ENCODE measurements at regions not wholly inside any gene's neighbourhood (a gene's known extent, or its start where the extent isn't known, plus 50 kb on each side); places are given as distances from the start of the nearest gene placed in this dataset.

DNA sequence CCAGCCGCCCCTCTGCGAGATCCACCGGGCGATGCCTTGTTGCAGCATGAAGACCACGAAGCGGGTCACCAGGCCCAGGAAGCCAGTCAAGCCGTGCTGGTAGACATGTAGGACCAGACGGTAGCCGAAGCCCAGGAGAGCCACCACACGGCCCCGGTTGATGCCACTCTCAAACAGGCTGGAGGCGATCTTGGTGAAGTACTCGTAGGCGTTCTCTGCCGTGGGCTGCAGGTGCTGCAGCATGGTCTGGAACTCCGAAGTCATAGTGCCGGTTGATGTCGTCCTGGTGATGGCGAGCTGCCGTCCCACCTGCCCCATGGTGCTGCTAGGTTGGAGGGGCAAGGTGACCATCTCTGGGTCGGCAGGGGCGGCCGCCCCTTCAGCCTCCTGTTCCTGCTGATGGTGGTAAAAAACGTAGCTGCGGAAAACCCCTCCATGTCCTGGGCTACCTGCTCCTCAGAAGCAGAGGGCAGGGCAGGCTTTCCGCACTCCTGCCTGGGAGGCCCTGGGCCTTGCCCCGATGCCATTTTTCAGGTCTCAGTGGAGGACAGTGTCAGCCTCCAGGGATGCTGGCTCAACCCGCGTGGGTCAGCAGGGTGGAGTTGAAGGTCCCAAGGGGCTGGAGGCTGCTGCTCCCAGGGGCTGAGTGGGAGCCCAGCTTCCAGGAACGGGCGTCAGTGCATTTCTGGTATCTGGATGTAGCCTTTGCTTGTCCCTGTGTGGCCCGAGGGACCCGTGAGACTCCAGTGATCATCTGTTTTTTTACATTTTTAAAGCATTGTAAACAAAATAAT, 98.7 kb downstream of the ADAMTS15 start:
- no peak for ATAC-seq
- intact Hi-C loops (cut with DNase I), result no loop called here
- no peak overlapping the region for H3K4me3 ChIP-seq
- H3K36me3 ChIP-seq, result no peaks in the 10 kb centered on the region
- no peak overlapping the region for H3K27ac ChIP-seq
- 90 to 95% methylated on average over 33 of the region's 33 CpGs for WGBS, 2 donors
- FAIRE-seq, result no peak
- H3K4me1 ChIP-seq, result no peaks in the 10 kb centered on the region
- TF ChIP-seq, protein P1, sequence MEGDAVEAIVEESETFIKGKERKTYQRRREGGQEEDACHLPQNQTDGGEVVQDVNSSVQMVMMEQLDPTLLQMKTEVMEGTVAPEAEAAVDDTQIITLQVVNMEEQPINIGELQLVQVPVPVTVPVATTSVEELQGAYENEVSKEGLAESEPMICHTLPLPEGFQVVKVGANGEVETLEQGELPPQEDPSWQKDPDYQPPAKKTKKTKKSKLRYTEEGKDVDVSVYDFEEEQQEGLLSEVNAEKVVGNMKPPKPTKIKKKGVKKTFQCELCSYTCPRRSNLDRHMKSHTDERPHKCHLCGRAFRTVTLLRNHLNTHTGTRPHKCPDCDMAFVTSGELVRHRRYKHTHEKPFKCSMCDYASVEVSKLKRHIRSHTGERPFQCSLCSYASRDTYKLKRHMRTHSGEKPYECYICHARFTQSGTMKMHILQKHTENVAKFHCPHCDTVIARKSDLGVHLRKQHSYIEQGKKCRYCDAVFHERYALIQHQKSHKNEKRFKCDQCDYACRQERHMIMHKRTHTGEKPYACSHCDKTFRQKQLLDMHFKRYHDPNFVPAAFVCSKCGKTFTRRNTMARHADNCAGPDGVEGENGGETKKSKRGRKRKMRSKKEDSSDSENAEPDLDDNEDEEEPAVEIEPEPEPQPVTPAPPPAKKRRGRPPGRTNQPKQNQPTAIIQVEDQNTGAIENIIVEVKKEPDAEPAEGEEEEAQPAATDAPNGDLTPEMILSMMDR (IDR thresholded peaks at IDR 0.05), result no peak
- H3K9me3 ChIP-seq, result no peaks in the 10 kb centered on the region
- DNase-seq, result no peak
- no peaks in the 10 kb centered on the region for H3K27me3 ChIP-seq

DNA sequence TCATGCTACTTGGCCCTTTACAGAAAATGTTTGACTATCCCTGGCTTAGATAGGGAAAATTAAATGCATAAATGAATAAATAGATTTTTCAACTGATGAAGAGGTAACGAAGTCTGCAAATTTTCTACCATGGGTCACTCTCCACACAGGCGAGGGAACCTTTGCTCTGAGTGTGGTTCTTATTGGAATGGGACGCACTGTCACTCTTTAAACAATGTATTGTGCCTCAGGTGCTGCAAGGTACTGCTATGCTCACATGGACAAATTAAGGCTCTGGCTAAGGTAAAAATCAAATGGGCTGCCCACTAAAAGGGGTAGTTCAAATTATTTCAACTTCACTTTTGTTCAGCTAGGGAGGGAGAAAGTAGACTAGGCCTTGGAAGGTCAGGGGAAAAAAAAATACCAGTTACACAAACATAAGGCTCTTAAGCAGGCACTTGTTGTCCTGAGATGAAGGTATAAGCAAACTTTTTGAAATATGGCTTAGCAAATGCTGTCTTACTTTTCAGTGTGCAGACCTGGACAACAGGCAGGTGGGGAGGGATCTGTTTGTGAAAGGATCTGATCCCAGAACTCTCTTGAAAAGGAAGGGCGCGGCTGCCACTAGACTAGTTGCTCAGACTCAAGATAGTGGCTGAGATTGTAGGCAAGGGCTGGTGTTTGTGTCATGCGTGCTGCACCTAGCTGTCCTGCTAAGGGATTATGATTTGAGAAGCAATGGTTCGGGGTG, 99.5 kb downstream of the ADAMTS15 start:
- WGBS, 2 donors, result 86 to 96% methylated on average over 7 of the region's 7 CpGs
- Histone ChIP-seq H3K36me3 (no peaks in the 10 kb centered on the region), H3K27ac (no peak overlapping the region), H3K27me3 (no peaks in the 10 kb centered on the region), H3K4me1 (no peaks in the 10 kb centered on the region), H3K4me3 (no peak overlapping the region), H3K9me3 (no peaks in the 10 kb centered on the region)
- FAIRE-seq, result no peak
- ATAC-seq, result no peak
- intact Hi-C loops (cut with DNase I), result no loop called here
- TF ChIP-seq, protein P1 (IDR thresholded peaks at IDR 0.05), result no peak
- DNase-seq, result no peak

GRCh38 chr11:130548491-130548833, 100.0 kb downstream of the ADAMTS15 start:
- Histone ChIP-seq H3K27me3 (no peaks in the 10 kb centered on the region), H3K4me1 (no peaks in the 10 kb centered on the region), H3K36me3 (no peaks in the 10 kb centered on the region), H3K9me3 (no peaks in the 10 kb centered on the region), H3K27ac (no peak overlapping the region), H3K4me3 (no peak overlapping the region)
- TF ChIP-seq, protein P1 (IDR thresholded peaks at IDR 0.05), result no peak
- DNase-seq, result no peak
- ATAC-seq, result no peak
- intact Hi-C loops (cut with DNase I), result no loop called here
- WGBS, 2 donors, result 76 to 79% methylated on average over 1 of the region's 1 CpG
- no peak for FAIRE-seq

- no peak for DNase-seq
- Histone ChIP-seq H3K27ac (no peak overlapping the region), H3K4me3 (no peak overlapping the region), H3K4me1 (no peaks in the 10 kb centered on the region), H3K27me3 (no peaks in the 10 kb centered on the region), H3K9me3 (no peaks in the 10 kb centered on the region), H3K36me3 (no peaks in the 10 kb centered on the region)
- ATAC-seq, result no peak
- intact Hi-C loops (cut with DNase I), result no loop called here
- 91 to 95% methylated on average over 4 of the region's 4 CpGs for WGBS, 2 donors
- TF ChIP-seq, protein P1 (IDR thresholded peaks at IDR 0.05), result no peak
- FAIRE-seq, result no peak
Observed at GRCh38 chr11:130549393-130549999, 101.1 kb downstream of the ADAMTS15 start.
